ENCODE measurements at regions not wholly inside any gene's neighbourhood (a gene's known extent, or its start where the extent isn't known, plus 50 kb on each side); places are given as distances from the start of the nearest gene placed in this dataset.
A peak's percentile ranks its signal among the peaks of the same experiment; 100 is the strongest.

GRCh38 chr18:6677086-6677485 lies 52.4 kb upstream of the ARHGAP28 start:
- H3K27me3 ChIP-seq (ENCODE audit: control insufficient read depth in 2 of 2, insufficient read depth in 2 of 2, low read length in 2 of 2) = no peaks in the 10 kb centered on the region
- H3K4me2 ChIP-seq (ENCODE audit: insufficient read depth, low read length) = no peak overlapping the region
- peak; percentile 23 for FAIRE-seq
- no peaks in the 10 kb centered on the region for H4K20me1 ChIP-seq (replicated peaks; ENCODE audit: control insufficient read depth, insufficient read depth, low read length)
- H3K4me3 ChIP-seq = no peak overlapping the region
- no TSS peak for BruUV-seq (replicated peaks)
- intact Hi-C loops (cut with micrococcal nuclease) (no loop called here), in situ Hi-C loops (cut with MboI) (no loop called here)
- POLR2A ChIA-PET = interaction anchor here (0.6 to 0.7 kb wide), 2 partner anchors 15 to 716 kb away, joined by 3 read pairs; no protein-coding TSS in a partner anchor
- peak in 1 of 4 experiments; percentile 44 for DNase-seq (ENCODE audit: extremely low read depth in 1 of 4, low spot score in 3 of 4)
- CTCF ChIA-PET (ENCODE audit: low intra/inter-chr PET ratio) = no interaction called here
- peaks cover 8 to 33% of the 10 kb centered on the region in 2 experiments; a peak in 4 of 5 replicates for H3K4me1 ChIP-seq (replicated peaks in 1 of 2; ENCODE audit: control insufficient read depth in 2 of 2, insufficient read depth in 2 of 2, low read length in 2 of 2)
- WGBS (ENCODE audit: insufficient coverage, low coverage, missing lambda C conversion rate) = 85% methylated on average over 2 of the region's 2 CpGs
- no peak overlapping the region for H2AFZ ChIP-seq (ENCODE audit: low read depth, low read length)
- H3K9ac ChIP-seq (ENCODE audit: insufficient read depth in 1 of 2, low read depth in 2 of 2, low read length in 2 of 2) = no peak overlapping the region
- no peaks in the 10 kb centered on the region for H3K79me2 ChIP-seq (ENCODE audit: control insufficient read depth, insufficient read depth, low read length)
- ATAC-seq = no peak
- H3K27ac ChIP-seq (ENCODE audit: extremely low read depth, low read depth, low read length) = no peak overlapping the region
- peaks cover 4% of the 10 kb centered on the region for H3K9me3 ChIP-seq (replicated peaks; ENCODE audit: control insufficient read depth, insufficient read depth, low read depth, low read length)
- no peaks in the 10 kb centered on the region for H3K36me3 ChIP-seq (ENCODE audit: control insufficient read depth, insufficient read depth, low read length)
- no peaks in the 10 kb centered on the region for H3K9me1 ChIP-seq (ENCODE audit: control insufficient read depth, insufficient read depth, low read length)
- TF ChIP-seq SMAD2 (IDR thresholded peaks at IDR 0.05; ENCODE audit: low read depth, low read length) = no peak
- no peak for TF ChIP-seq SIRT6 (IDR thresholded peaks at IDR 0.05; ENCODE audit: low read depth, low read length)
- no peak for TF ChIP-seq CBFA2T3 (IDR thresholded peaks at IDR 0.05)
- TF ChIP-seq CREB1 (IDR thresholded peaks at IDR 0.05) = no peak
- no peak for TF ChIP-seq CREB1 (CRISPR knock-in tag; IDR thresholded peaks at IDR 0.05)
- no peak for TF ChIP-seq EGR1 (conservative IDR thresholded peaks at IDR 0.05)
- TF ChIP-seq NFIC (IDR thresholded peaks at IDR 0.05) = peak; percentile 82
- TF ChIP-seq TFAP4 (CRISPR knock-in tag; IDR thresholded peaks at IDR 0.05; ENCODE audit: borderline replicate concordance) = no peak
- TF ChIP-seq BRCA1 (IDR thresholded peaks at IDR 0.05) = no peak
- no peak for TF ChIP-seq BRCA1 (CRISPR knock-in tag; IDR thresholded peaks at IDR 0.05)
- no peak for TF ChIP-seq ZNF444 (CRISPR knock-in tag; IDR thresholded peaks at IDR 0.05)
- no peak for TF ChIP-seq CTBP1 (IDR thresholded peaks at IDR 0.05; ENCODE audit: borderline replicate concordance)
- no peak for TF ChIP-seq XRCC3 (IDR thresholded peaks at IDR 0.05)
- TF ChIP-seq MCM3 (IDR thresholded peaks at IDR 0.05) = no peak
- TF ChIP-seq ZNF764 (CRISPR knock-in tag; IDR thresholded peaks at IDR 0.05; ENCODE audit: low read depth) = no peak
- TF ChIP-seq POU5F1 (IDR thresholded peaks at IDR 0.05; ENCODE audit: borderline replicate concordance, low read depth, low read length, partially characterized antibody) = no peak
- TF ChIP-seq TBL1XR1 (IDR thresholded peaks at IDR 0.05; ENCODE audit: low read length in 2 of 2) = no peak
- no peak for TF ChIP-seq TSC22D4 (tag; IDR thresholded peaks at IDR 0.05)
- no peak for TF ChIP-seq RUNX1 (IDR thresholded peaks at IDR 0.05; ENCODE audit: low read depth)
- no peak for TF ChIP-seq NCOA1 (IDR thresholded peaks at IDR 0.05; ENCODE audit: low read depth)
- TF ChIP-seq HOMEZ (CRISPR knock-in tag; IDR thresholded peaks at IDR 0.05) = no peak
- TF ChIP-seq ZNF3 (CRISPR knock-in tag; IDR thresholded peaks at IDR 0.05) = no peak
- peak; percentile 79 for TF ChIP-seq ZNF316 (IDR thresholded peaks at IDR 0.05)
- TF ChIP-seq, protein P1, sequence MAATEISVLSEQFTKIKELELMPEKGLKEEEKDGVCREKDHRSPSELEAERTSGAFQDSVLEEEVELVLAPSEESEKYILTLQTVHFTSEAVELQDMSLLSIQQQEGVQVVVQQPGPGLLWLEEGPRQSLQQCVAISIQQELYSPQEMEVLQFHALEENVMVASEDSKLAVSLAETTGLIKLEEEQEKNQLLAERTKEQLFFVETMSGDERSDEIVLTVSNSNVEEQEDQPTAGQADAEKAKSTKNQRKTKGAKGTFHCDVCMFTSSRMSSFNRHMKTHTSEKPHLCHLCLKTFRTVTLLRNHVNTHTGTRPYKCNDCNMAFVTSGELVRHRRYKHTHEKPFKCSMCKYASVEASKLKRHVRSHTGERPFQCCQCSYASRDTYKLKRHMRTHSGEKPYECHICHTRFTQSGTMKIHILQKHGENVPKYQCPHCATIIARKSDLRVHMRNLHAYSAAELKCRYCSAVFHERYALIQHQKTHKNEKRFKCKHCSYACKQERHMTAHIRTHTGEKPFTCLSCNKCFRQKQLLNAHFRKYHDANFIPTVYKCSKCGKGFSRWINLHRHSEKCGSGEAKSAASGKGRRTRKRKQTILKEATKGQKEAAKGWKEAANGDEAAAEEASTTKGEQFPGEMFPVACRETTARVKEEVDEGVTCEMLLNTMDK (IDR thresholded peaks at IDR 0.05; ENCODE audit: borderline replicate concordance, insufficient read depth, low read depth, low read length, poor library complexity, severe bottlenecking) = no peak
- no peak for TF ChIP-seq CBX5 (IDR thresholded peaks at IDR 0.05; ENCODE audit: borderline replicate concordance, low read depth)
